ENCODE measurements at regions not wholly inside any gene's neighbourhood (a gene's known extent, or its start where the extent isn't known, plus 50 kb on each side); places are given as distances from the start of the nearest gene placed in this dataset.

DNA sequence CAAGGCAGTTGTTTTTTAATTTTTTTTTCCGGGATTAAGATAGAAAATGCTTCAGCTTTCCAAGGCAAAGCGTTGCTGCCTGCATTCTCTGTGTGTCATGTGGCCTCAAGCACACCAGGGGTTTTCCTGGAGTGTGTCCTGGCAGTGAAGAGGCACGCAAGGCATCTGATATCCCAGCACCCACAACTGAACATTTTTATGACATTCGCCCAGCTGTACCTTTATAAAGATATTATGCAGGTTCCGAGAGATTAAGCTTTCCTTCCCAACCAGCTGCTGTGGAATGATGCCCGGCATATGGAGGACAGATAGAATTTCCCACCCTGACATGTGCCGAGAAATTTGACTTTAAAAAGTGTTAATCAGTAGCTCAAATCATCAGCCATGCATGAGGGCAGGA lies 205.6 kb downstream of the GADD45G start:
- TF ChIP-seq, protein P1, sequence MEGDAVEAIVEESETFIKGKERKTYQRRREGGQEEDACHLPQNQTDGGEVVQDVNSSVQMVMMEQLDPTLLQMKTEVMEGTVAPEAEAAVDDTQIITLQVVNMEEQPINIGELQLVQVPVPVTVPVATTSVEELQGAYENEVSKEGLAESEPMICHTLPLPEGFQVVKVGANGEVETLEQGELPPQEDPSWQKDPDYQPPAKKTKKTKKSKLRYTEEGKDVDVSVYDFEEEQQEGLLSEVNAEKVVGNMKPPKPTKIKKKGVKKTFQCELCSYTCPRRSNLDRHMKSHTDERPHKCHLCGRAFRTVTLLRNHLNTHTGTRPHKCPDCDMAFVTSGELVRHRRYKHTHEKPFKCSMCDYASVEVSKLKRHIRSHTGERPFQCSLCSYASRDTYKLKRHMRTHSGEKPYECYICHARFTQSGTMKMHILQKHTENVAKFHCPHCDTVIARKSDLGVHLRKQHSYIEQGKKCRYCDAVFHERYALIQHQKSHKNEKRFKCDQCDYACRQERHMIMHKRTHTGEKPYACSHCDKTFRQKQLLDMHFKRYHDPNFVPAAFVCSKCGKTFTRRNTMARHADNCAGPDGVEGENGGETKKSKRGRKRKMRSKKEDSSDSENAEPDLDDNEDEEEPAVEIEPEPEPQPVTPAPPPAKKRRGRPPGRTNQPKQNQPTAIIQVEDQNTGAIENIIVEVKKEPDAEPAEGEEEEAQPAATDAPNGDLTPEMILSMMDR (IDR thresholded peaks at IDR 0.05; ENCODE audit: low read length): no peak
- TF ChIP-seq EZH2phosphoT487 (IDR thresholded peaks at IDR 0.05; ENCODE audit: low read length): no peak
- no peak for TF ChIP-seq EZH2 (optimal IDR thresholded peaks at IDR 0.05; ENCODE audit: low read depth, low read length)
